Sigmoid colon (tissue), 4 donors: ENCODE measurements at regions not wholly inside any gene's neighbourhood (a gene's known extent, or its start where the extent isn't known, plus 50 kb on each side); places are given as distances from the start of the nearest gene placed in this dataset.

Experiments
- CTCF ChIP-seq, 4 experiments: fragments of 450-650 bp in 3 of 4; fragments of 200-600 bp in 1 of 4; IDR thresholded peaks; one replicate each; pipeline ENCODE4 v1.5.1; 2016 to 2019; ENCODE audit warnings: antibody characterized with exemption in 4 of 4, mild to moderate bottlenecking in 3 of 4, moderate library complexity in 2 of 4
- POLR2AphosphoS5 ChIP-seq, 4 donors: sonication (generic); formaldehyde crosslinking; IDR thresholded peaks; one replicate each; pipeline ENCODE4 v1.6.1; 2017; ENCODE audit warnings: antibody characterized with exemption in 4 of 4

- TF ChIP-seq POLR2AphosphoS5 (IDR thresholded peaks at IDR 0.05) (no peak), CTCF (IDR thresholded peaks at IDR 0.05) (no peak)
Measured at GRCh38 chr2:45337481-45337880, 273.6 kb downstream of the SRBD1 start.
